ENCODE measurements at regions not wholly inside any gene's neighbourhood (a gene's known extent, or its start where the extent isn't known, plus 50 kb on each side); places are given as distances from the start of the nearest gene placed in this dataset.

- ChIA-PET CTCF (ENCODE audit: low intra/inter-chr PET ratio, low total read pairs) (no interaction called here), POLR2A (interaction anchor here (0.7 to 0.8 kb wide), 2 partner anchors 36 to 324 kb away, joined by 3 read pairs; partner anchors contain the start of gene PHLDA1)
- Histone ChIP-seq H3K36me3 (replicated peaks in 1 of 2; ENCODE audit: control insufficient read depth in 1 of 2, insufficient read depth in 2 of 2, low read length in 2 of 2) (no peaks in the 10 kb centered on the region), H3K4me1 (ENCODE audit: insufficient read depth, low read length) (peaks cover 80% of the 10 kb centered on the region), H3K9ac (ENCODE audit: insufficient read depth, low read depth, low read length) (no peak overlapping the region), H3K27ac (ENCODE audit: extremely low read length, insufficient read depth, low read length) (no peak overlapping the region), H2AFZ (ENCODE audit: low read length) (no peak overlapping the region), H3K9me3 (ENCODE audit: low read length) (no peaks in the 10 kb centered on the region), H4K20me1 (ENCODE audit: insufficient read depth, low read length) (no peaks in the 10 kb centered on the region), H3K79me2 (ENCODE audit: insufficient read depth, low read length) (no peaks in the 10 kb centered on the region), H3K27me3 (ENCODE audit: control insufficient read depth in 1 of 2, insufficient read depth in 2 of 2, low read length in 2 of 2) (no peaks in the 10 kb centered on the region), H3K4me2 (ENCODE audit: low read depth, low read length) (no peak overlapping the region), H3K4me3 (replicated peaks in 1 of 3; ENCODE audit: insufficient read depth in 1 of 3, low read depth in 2 of 3, low read length in 3 of 3) (no peak overlapping the region)
- 98% methylated on average over 3 of the region's 3 CpGs for WGBS (ENCODE audit: low lambda C conversion rate)
- intact Hi-C loops (cut with micrococcal nuclease; ENCODE audit: unreplicated experiment): no loop called here
- in situ Hi-C loops (cut with HindIII; ENCODE audit: extremely low pct_ligation_motif_present, low pct_unique_long_range_greater_than_20kb): no loop called here
- no peak for FAIRE-seq
- TF ChIP-seq ATF1 (CRISPR knock-in tag; IDR thresholded peaks at IDR 0.05) (no peak), SETDB1 (CRISPR knock-in tag; IDR thresholded peaks at IDR 0.05; ENCODE audit: borderline replicate concordance) (no peak), FOSL1 (CRISPR knock-in tag; IDR thresholded peaks at IDR 0.05; ENCODE audit: borderline replicate concordance) (no peak), SMARCC2 (IDR thresholded peaks at IDR 0.05) (no peak), ZNF124 (CRISPR knock-in tag; IDR thresholded peaks at IDR 0.05) (no peak)
- BruUV-seq (replicated peaks): no TSS peak
- ATAC-seq: no peak
- DNase-seq (ENCODE audit: low spot score): no peak
Measured at GRCh38 chr12:75707983-75708382, 196.6 kb upstream of the KRR1 start.

- intact Hi-C loops (cut with micrococcal nuclease; ENCODE audit: unreplicated experiment): no loop called here
- no peak for FAIRE-seq
Measured at GRCh38 chr12:75706786-75707605, 195.6 kb upstream of the KRR1 start.

More at GRCh38 chr12:75706786-75707605, 195.6 kb upstream of the KRR1 start:
- no TSS peak for BruUV-seq (replicated peaks)
- no peak for TF ChIP-seq ZNF605 (CRISPR knock-in tag; IDR thresholded peaks at IDR 0.05)
- ChIA-PET POLR2A (no interaction called here), CTCF (ENCODE audit: low intra/inter-chr PET ratio, low total read pairs) (no interaction called here)
- Histone ChIP-seq H4K20me1 (ENCODE audit: insufficient read depth, low read length) (no peaks in the 10 kb centered on the region), H3K27me3 (ENCODE audit: control insufficient read depth in 1 of 2, insufficient read depth in 2 of 2, low read length in 2 of 2) (no peaks in the 10 kb centered on the region), H3K9ac (ENCODE audit: insufficient read depth, low read depth, low read length) (no peak overlapping the region), H3K36me3 (replicated peaks in 1 of 2; ENCODE audit: control insufficient read depth in 1 of 2, insufficient read depth in 2 of 2, low read length in 2 of 2) (no peaks in the 10 kb centered on the region), H3K4me1 (ENCODE audit: insufficient read depth, low read length) (peaks cover 70% of the 10 kb centered on the region), H3K9me3 (ENCODE audit: low read length) (no peaks in the 10 kb centered on the region), H3K27ac (ENCODE audit: extremely low read length, insufficient read depth, low read length) (no peak overlapping the region), H3K79me2 (ENCODE audit: insufficient read depth, low read length) (no peaks in the 10 kb centered on the region), H3K4me3 (replicated peaks in 1 of 3; ENCODE audit: insufficient read depth in 1 of 3, low read depth in 2 of 3, low read length in 3 of 3) (no peak overlapping the region), H3K4me2 (ENCODE audit: low read depth, low read length) (no peak overlapping the region), H2AFZ (ENCODE audit: low read length) (no peak overlapping the region)
- in situ Hi-C loops (cut with HindIII; ENCODE audit: extremely low pct_ligation_motif_present, low pct_unique_long_range_greater_than_20kb): no loop called here
- ATAC-seq (no peak), DNase-seq (ENCODE audit: low spot score) (no peak)
- WGBS (ENCODE audit: low lambda C conversion rate): 95% methylated on average over 8 of the region's 8 CpGs
